HG03575 (cell line): ENCODE measurements at regions not wholly inside any gene's neighbourhood (a gene's known extent, or its start where the extent isn't known, plus 50 kb on each side); places are given as distances from the start of the nearest gene placed in this dataset.

Experiments
- ATAC-seq: cut with Tn5 transposase; IDR thresholded peaks from one replicate; pipeline ENCODE4 v1.9.1; 2021; ENCODE audit not compliant: unreplicated experiment, insufficient number of reproducible peaks, low FRiP score; ENCODE audit errors: extremely low read depth

- ATAC-seq = no peak
Observed at GRCh38 chr3:117873249-117873600, 1161.4 kb downstream of the IGSF11 start.

GRCh38 chr3:117874028-117874690 lies 1160.5 kb downstream of the IGSF11 start:
- ATAC-seq = no peak

- ATAC-seq = no peak
Observed at GRCh38 chr3:117874904-117875874, 1159.5 kb downstream of the IGSF11 start.

GRCh38 chr3:117875887-117876286 lies 1158.8 kb downstream of the IGSF11 start:
- ATAC-seq = no peak

- ATAC-seq = no peak
Observed at GRCh38 chr3:117880638-117881037, 1154.0 kb downstream of the IGSF11 start.

GRCh38 chr3:117881210-117881609 lies 1153.4 kb downstream of the IGSF11 start:
- ATAC-seq = no peak

GRCh38 chr3:117885011-117885441 lies 1149.6 kb downstream of the IGSF11 start:
- ATAC-seq = no peak

- ATAC-seq = no peak
Observed at GRCh38 chr3:117886147-117886546, 1148.5 kb downstream of the IGSF11 start.

GRCh38 chr3:117887031-117887430 lies 1147.6 kb downstream of the IGSF11 start:
- no peak for ATAC-seq

GRCh38 chr3:117887901-117888300 lies 1146.7 kb downstream of the IGSF11 start:
- no peak for ATAC-seq

GRCh38 chr3:117892431-117892841 lies 1142.2 kb downstream of the IGSF11 start:
- no peak for ATAC-seq

- ATAC-seq = no peak
Observed at GRCh38 chr3:117893001-117893400, 1141.6 kb downstream of the IGSF11 start.

GRCh38 chr3:117893638-117894037 lies 1141.0 kb downstream of the IGSF11 start:
- ATAC-seq = no peak

- no peak for ATAC-seq
Observed at GRCh38 chr3:117898722-117899522, 1135.7 kb downstream of the IGSF11 start.

GRCh38 chr3:117903226-117903625 lies 1131.4 kb downstream of the IGSF11 start:
- no peak for ATAC-seq

- no peak for ATAC-seq
Observed at GRCh38 chr3:117910820-117911521, 1123.7 kb downstream of the IGSF11 start.

GRCh38 chr3:117912352-117912751 lies 1122.3 kb downstream of the IGSF11 start:
- no peak for ATAC-seq

GRCh38 chr3:117914540-117915100 lies 1120.0 kb downstream of the IGSF11 start:
- ATAC-seq = no peak

GRCh38 chr3:117916839-117917238 lies 1117.8 kb downstream of the IGSF11 start:
- no peak for ATAC-seq
